ENCODE measurements at regions not wholly inside any gene's neighbourhood (a gene's known extent, or its start where the extent isn't known, plus 50 kb on each side); places are given as distances from the start of the nearest gene placed in this dataset.

GRCh38 chr18:34965108-34965507 lies 76.1 kb upstream of the MAPRE2 start:
- intact Hi-C loops (cut with micrococcal nuclease) = no loop called here

DNA sequence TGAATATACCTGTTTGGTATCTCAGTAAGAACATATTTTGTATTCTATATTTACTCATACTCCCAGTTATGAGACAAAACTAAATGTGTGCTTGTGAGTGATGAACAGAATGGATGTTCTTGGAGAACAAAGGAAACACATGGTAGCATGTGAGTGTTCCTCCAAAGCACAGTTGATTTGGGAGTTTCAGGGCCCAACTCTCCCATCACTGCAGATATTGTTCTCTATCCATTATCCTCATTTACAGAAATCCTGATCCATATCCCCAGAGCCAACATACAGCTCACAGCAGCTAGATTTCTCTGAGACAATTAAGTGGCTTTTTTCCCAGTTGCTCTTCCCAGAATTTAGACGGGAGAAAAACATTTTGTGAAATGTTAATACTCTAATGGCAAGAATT lies 75.6 kb upstream of the MAPRE2 start:
- intact Hi-C loops (cut with micrococcal nuclease) = no loop called here
- peaks cover 4% of the 10 kb centered on the region for H3K27me3 Mint-ChIP-seq (ENCODE audit: low read depth)

More at GRCh38 chr18:34965108-34965507, 76.1 kb upstream of the MAPRE2 start:
- Mint-ChIP-seq H3K27ac (no peak overlapping the region), H3K27me3 (ENCODE audit: low read depth) (peaks cover 4% of the 10 kb centered on the region), H3K4me3 (no peak overlapping the region), H3K9me3 (no peaks in the 10 kb centered on the region), H3K4me1 (ENCODE audit: low read depth) (no peaks in the 10 kb centered on the region), H3K36me3 (ENCODE audit: low read depth) (no peaks in the 10 kb centered on the region)
- no peak for DNase-seq
- CTCF ChIA-PET = interaction anchor here (0.6 kb wide), 1 partner anchor 21 kb away, joined by 4 read pairs; no protein-coding TSS in a partner anchor

DNA sequence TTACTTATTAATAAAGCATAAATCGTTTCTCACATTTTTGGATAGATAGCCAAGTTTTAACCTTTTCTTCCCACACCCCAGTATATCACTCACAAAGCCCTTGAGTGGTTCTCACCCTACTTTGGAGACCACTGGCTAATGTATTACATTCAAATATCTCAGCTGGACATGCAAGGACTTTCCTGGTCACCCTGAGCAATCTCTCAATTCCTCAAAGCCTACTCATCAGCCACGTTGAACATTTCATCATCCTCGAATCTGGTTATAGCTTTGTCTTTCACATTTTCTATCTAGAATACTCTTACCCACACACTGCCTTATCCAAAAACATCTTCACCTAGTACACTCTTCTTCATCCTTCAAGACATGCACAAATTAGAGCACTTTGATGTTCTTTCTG lies 71.1 kb upstream of the MAPRE2 start:
- no peak overlapping the region for H3K4me3 Mint-ChIP-seq
- H3K36me3 Mint-ChIP-seq (ENCODE audit: low read depth) = no peaks in the 10 kb centered on the region
- H3K27me3 Mint-ChIP-seq (ENCODE audit: low read depth) = peaks cover 3% of the 10 kb centered on the region
- no peaks in the 10 kb centered on the region for H3K4me1 Mint-ChIP-seq (ENCODE audit: low read depth)
- no peak for DNase-seq
- H3K9me3 Mint-ChIP-seq = no peaks in the 10 kb centered on the region
- intact Hi-C loops (cut with micrococcal nuclease) = no loop called here
- CTCF ChIA-PET = interaction anchor here (1.1 kb wide), 2 partner anchors 10 to 12 kb away, joined by 3 to 4 read pairs; no protein-coding TSS in a partner anchor
- no peak overlapping the region for H3K27ac Mint-ChIP-seq

More for the DNA sequence above, 75.6 kb upstream of the MAPRE2 start:
- Mint-ChIP-seq H3K4me1 (ENCODE audit: low read depth) (no peaks in the 10 kb centered on the region), H3K27ac (no peak overlapping the region), H3K36me3 (ENCODE audit: low read depth) (no peaks in the 10 kb centered on the region), H3K4me3 (no peak overlapping the region), H3K9me3 (no peaks in the 10 kb centered on the region)
- DNase-seq = no peak
- CTCF ChIA-PET = no interaction called here

DNA sequence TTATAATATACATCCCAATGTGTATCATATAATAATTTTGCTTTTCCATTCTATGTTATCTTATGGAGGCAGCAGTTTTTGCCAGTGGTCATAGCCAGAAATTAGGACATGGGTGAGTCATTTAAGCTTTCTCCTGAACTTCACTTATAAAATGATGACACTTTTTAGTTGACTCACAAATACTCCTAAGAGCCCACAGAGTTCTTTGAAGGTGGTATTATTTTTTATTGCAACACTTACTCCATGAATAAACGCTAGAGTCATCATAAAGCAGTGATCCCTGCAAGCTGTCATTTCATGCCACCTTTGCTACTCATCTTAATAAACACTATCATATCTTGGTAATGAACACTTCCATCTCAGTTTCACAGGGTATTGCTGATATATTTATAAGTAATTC lies 69.9 kb upstream of the MAPRE2 start:
- intact Hi-C loops (cut with micrococcal nuclease) = no loop called here
- H3K36me3 Mint-ChIP-seq (ENCODE audit: low read depth) = no peaks in the 10 kb centered on the region
- peaks cover 3% of the 10 kb centered on the region for H3K27me3 Mint-ChIP-seq (ENCODE audit: low read depth)
- H3K4me3 Mint-ChIP-seq = no peak overlapping the region
- H3K9me3 Mint-ChIP-seq = no peaks in the 10 kb centered on the region
- no peak for DNase-seq
- CTCF ChIA-PET = interaction anchor here (0.6 to 1.1 kb wide), 2 partner anchors 13 to 107 kb away, joined by 4 read pairs; no protein-coding TSS in a partner anchor
- H3K4me1 Mint-ChIP-seq (ENCODE audit: low read depth) = peaks cover 2% of the 10 kb centered on the region
- H3K27ac Mint-ChIP-seq = no peak overlapping the region

DNA sequence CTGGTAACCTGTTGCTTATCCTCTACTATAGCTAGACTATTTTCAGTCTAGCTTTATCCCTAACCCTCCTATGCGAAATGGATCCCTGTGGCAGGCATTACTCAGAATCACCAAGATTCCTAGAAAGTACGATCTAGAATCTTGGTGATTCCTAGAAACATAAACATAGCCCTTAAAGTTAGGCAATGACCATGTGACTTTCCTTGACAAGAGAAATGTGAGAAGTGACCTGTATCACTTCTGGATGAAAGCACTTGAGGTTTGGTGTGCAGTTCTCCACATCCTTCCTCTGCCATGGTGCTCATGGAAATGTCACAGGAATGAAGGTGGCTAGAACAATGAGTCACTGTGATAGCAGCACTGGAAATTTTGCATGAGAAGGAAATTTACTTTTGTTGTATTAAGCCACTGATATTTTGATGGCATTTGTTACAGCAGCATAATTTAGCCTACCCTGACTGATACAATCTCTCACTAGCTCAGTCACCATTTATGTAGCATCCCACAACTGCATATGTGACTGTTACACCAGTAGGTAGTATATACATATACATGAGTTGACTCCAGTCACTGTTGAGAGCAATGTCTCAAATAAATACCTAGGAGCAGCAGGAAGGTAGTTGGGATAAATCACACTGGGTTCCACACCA lies 68.3 kb upstream of the MAPRE2 start:
- intact Hi-C loops (cut with micrococcal nuclease) = no loop called here
- H3K27ac Mint-ChIP-seq = no peak overlapping the region
- H3K9me3 Mint-ChIP-seq = no peaks in the 10 kb centered on the region
- no peak for DNase-seq
- peaks cover 5% of the 10 kb centered on the region for H3K4me1 Mint-ChIP-seq (ENCODE audit: low read depth)
- no peak overlapping the region for H3K4me3 Mint-ChIP-seq
- peaks cover 5% of the 10 kb centered on the region for H3K27me3 Mint-ChIP-seq (ENCODE audit: low read depth)
- CTCF ChIA-PET = no interaction called here
- H3K36me3 Mint-ChIP-seq (ENCODE audit: low read depth) = no peaks in the 10 kb centered on the region

DNA sequence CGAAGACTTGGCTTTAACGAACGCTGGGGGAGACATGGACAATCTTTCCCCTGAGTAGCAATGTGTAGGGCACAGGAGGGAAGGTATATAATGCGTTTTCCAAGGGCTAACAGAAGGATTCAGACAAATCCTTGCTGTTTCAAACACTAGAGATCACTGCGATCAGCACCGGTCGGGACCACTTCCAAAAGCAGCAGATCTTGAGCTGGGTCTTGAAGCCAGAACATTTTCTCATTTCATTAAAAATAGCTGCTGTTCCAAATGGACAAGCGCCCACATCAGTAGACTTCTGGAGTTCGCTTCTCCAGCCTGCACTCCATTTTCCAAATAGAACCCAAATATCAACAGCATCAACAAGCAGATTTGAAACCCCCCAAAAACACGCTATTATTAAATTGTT lies 65.1 kb upstream of the MAPRE2 start:
- DNase-seq = no peak
- H3K9me3 Mint-ChIP-seq = no peaks in the 10 kb centered on the region
- H3K4me3 Mint-ChIP-seq = peak overlapping the region; percentile 85
- intact Hi-C loops (cut with micrococcal nuclease) = loop anchor here (5.0 kb wide), 1 partner anchor 641 kb away; no protein-coding TSS in a partner anchor
- H3K36me3 Mint-ChIP-seq (ENCODE audit: low read depth) = no peaks in the 10 kb centered on the region
- CTCF ChIA-PET = no interaction called here
- no peak overlapping the region for H3K27ac Mint-ChIP-seq
- H3K4me1 Mint-ChIP-seq (ENCODE audit: low read depth) = peaks cover 23% of the 10 kb centered on the region
- peaks cover 5% of the 10 kb centered on the region for H3K27me3 Mint-ChIP-seq (ENCODE audit: low read depth)

DNA sequence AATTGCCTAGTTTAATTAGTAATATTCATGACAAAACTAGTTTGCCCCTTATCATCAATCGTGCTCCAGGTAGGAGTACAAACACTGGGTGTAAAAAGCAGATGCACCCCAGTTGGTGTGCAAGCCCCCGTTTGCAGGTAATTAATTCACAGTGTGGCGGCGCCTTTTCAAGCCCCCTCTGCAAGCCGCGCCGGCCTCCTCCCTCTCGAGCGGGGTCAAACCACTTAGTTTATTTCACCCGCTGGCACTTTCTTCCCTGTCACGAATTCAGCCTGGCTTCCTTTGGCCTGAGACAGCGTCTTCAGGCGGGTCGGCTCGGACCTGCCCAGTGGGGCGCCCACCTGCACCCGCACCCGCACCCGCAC lies 64.7 kb upstream of the MAPRE2 start:
- H3K27me3 Mint-ChIP-seq (ENCODE audit: low read depth) = peaks cover 5% of the 10 kb centered on the region
- no peak for DNase-seq
- no peaks in the 10 kb centered on the region for H3K9me3 Mint-ChIP-seq
- CTCF ChIA-PET = no interaction called here
- no peak overlapping the region for H3K27ac Mint-ChIP-seq
- peaks cover 23% of the 10 kb centered on the region for H3K4me1 Mint-ChIP-seq (ENCODE audit: low read depth)
- peak overlapping the region; percentile 85 for H3K4me3 Mint-ChIP-seq
- no peaks in the 10 kb centered on the region for H3K36me3 Mint-ChIP-seq (ENCODE audit: low read depth)
- intact Hi-C loops (cut with micrococcal nuclease) = loop anchor here (5.0 kb wide), 1 partner anchor 641 kb away; no protein-coding TSS in a partner anchor

GRCh38 chr18:34976899-34977837 lies 64.0 kb upstream of the MAPRE2 start:
- peaks cover 23% of the 10 kb centered on the region for H3K4me1 Mint-ChIP-seq (ENCODE audit: low read depth)
- intact Hi-C loops (cut with micrococcal nuclease) = loop anchor here (5.0 kb wide), 1 partner anchor 640 kb away; no protein-coding TSS in a partner anchor
- H3K27me3 Mint-ChIP-seq (ENCODE audit: low read depth) = peaks cover 5% of the 10 kb centered on the region
- H3K9me3 Mint-ChIP-seq = no peaks in the 10 kb centered on the region
- DNase-seq = peak; percentile 79
- H3K36me3 Mint-ChIP-seq (ENCODE audit: low read depth) = no peaks in the 10 kb centered on the region
- H3K27ac Mint-ChIP-seq = no peak overlapping the region
- peak overlapping the region; percentile 85 for H3K4me3 Mint-ChIP-seq
- CTCF ChIA-PET = no interaction called here

- Mint-ChIP-seq H3K36me3 (ENCODE audit: low read depth) (no peaks in the 10 kb centered on the region), H3K27ac (peak overlapping the region; percentile 37), H3K27me3 (ENCODE audit: low read depth) (peaks cover 5% of the 10 kb centered on the region), H3K4me1 (ENCODE audit: low read depth) (peaks cover 23% of the 10 kb centered on the region), H3K9me3 (no peaks in the 10 kb centered on the region), H3K4me3 (peak overlapping the region; percentile 85)
- CTCF ChIA-PET = interaction anchor here (0.6 to 1.5 kb wide), 6 partner anchors 12 to 166 kb away, joined by 3 to 7 read pairs (median 4); no protein-coding TSS in a partner anchor
- DNase-seq = peak; percentile 80
- intact Hi-C loops (cut with micrococcal nuclease) = loop anchor here (1.0 to 5.0 kb wide), 8 partner anchors 15 to 639 kb away; partner anchors contain the start of genes INO80C, MAPRE2 and ZSCAN30
These were observed 63.2 kb upstream of the MAPRE2 start for GRCh38 chr18:34977838-34978532.

DNA sequence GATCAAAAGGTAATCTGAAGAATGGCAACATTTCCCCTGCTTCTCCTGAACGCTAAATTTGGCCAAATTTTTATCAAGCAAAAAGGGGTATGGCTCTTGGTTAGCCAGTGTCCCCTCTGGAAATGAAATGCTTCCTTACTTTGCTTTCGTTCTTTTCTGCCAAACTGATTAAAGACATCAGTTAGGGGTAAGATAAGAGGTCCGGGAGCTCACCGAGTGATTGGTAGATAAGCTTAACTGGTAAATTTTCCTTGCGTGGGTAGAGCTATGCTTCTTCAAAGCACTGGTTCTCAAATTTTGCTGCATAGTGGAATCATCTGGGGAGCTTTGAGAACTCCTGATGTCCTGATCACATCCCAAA lies 62.7 kb upstream of the MAPRE2 start:
- CTCF ChIA-PET = interaction anchor here (0.6 to 1.5 kb wide), 8 partner anchors 11 to 165 kb away, joined by 3 to 7 read pairs (median 4); partner anchors contain the start of gene MAPRE2
- peak overlapping the region; percentile 85 for H3K4me3 Mint-ChIP-seq
- H3K36me3 Mint-ChIP-seq (ENCODE audit: low read depth) = no peaks in the 10 kb centered on the region
- peak overlapping the region; percentile 37 for H3K27ac Mint-ChIP-seq
- no peaks in the 10 kb centered on the region for H3K9me3 Mint-ChIP-seq
- intact Hi-C loops (cut with micrococcal nuclease) = loop anchor here (1.0 to 5.0 kb wide), 8 partner anchors 14 to 639 kb away; partner anchors contain the start of genes INO80C, MAPRE2 and ZSCAN30
- peaks cover 5% of the 10 kb centered on the region for H3K27me3 Mint-ChIP-seq (ENCODE audit: low read depth)
- peaks cover 23% of the 10 kb centered on the region for H3K4me1 Mint-ChIP-seq (ENCODE audit: low read depth)
- no peak for DNase-seq

DNA sequence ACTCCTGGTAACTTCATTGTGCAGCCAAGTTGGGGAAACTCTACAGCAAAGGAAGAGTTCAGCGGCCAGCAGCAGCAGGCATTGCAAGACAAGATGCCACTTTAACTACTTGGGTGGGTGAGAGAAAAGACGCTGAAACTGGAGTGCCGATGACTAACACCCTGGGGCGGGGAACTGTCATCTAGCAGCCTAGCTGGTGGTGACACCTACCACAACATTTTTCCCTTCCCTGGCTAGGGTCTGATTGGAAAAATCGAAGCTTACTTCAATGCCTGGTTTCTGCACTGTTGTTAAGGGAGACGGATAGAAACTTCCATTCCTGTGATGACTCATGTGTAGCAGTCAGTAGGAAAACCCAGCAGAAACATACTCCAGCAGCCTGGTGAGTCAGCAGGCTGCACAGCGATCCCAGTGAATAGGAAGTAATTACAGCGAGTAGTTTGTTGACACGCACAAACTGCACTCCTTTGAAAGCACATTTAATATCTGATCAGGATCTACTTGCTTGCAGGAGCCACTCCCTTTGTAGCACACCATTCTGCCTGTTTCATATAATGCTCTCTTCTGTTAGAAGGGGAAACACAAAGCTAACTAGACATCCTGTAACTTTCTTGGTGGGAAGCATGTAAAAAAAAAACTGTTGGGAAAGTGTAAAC lies 62.1 kb upstream of the MAPRE2 start:
- H3K27me3 Mint-ChIP-seq (ENCODE audit: low read depth) = peaks cover 5% of the 10 kb centered on the region
- DNase-seq = peak; percentile 83

More for the DNA sequence above, 62.1 kb upstream of the MAPRE2 start:
- intact Hi-C loops (cut with micrococcal nuclease) = loop anchor here (1.0 to 5.0 kb wide), 13 partner anchors 14 to 638 kb away; partner anchors contain the start of genes INO80C, MAPRE2 and ZSCAN30
- peak overlapping the region; percentile 37 for H3K27ac Mint-ChIP-seq
- H3K4me3 Mint-ChIP-seq = peak overlapping the region; percentile 85
- H3K9me3 Mint-ChIP-seq = no peaks in the 10 kb centered on the region
- CTCF ChIA-PET = interaction anchor here (1.0 to 1.5 kb wide), 7 partner anchors 10 to 165 kb away, joined by 3 to 7 read pairs (median 4); partner anchors contain the start of gene MAPRE2
- H3K36me3 Mint-ChIP-seq (ENCODE audit: low read depth) = no peaks in the 10 kb centered on the region
- peaks cover 23% of the 10 kb centered on the region for H3K4me1 Mint-ChIP-seq (ENCODE audit: low read depth)

Measured in activated naive CD4-positive, alpha-beta T cell treated with anti-CD3 and anti-CD28 coated beads for 36 hours (primary cell).